Activated naive CD8-positive, alpha-beta T cell treated with anti-CD3 and anti-CD28 coated beads for 36 hours (primary cell): ENCODE measurements at regions not wholly inside any gene's neighbourhood (a gene's known extent, or its start where the extent isn't known, plus 50 kb on each side); places are given as distances from the start of the nearest gene placed in this dataset.
"Not testable (repeated sequence)": the region's sequence is repeated elsewhere in the genome, so short reads cannot be mapped to it uniquely, and the experiment has no call there.

Source experiments
- DNase-seq: peaks from one replicate; pipeline ENCODE4 v3.0.0; 2021
- H3K27ac Mint-ChIP-seq: one replicate; pipeline ENCODE4 v1.8.0; 2022; ENCODE audit warnings: mild to moderate bottlenecking, moderate library complexity, mixed read lengths
- H3K27me3 Mint-ChIP-seq: one replicate; pipeline ENCODE4 v1.8.0; 2022; ENCODE audit warnings: mild to moderate bottlenecking, mixed read lengths
- H3K36me3 Mint-ChIP-seq: one replicate; pipeline ENCODE4 v1.8.0; 2021; ENCODE audit warnings: mild to moderate bottlenecking, mixed read lengths
- H3K4me1 Mint-ChIP-seq: one replicate; pipeline ENCODE4 v1.8.0; 2021; ENCODE audit warnings: mixed read lengths
- H3K4me3 Mint-ChIP-seq: one replicate; pipeline ENCODE4 v1.8.0; 2022; ENCODE audit warnings: mild to moderate bottlenecking, moderate library complexity, mixed read lengths
- H3K9me3 Mint-ChIP-seq: one replicate; pipeline ENCODE4 v1.8.0; 2022; ENCODE audit warnings: mixed read lengths

DNA sequence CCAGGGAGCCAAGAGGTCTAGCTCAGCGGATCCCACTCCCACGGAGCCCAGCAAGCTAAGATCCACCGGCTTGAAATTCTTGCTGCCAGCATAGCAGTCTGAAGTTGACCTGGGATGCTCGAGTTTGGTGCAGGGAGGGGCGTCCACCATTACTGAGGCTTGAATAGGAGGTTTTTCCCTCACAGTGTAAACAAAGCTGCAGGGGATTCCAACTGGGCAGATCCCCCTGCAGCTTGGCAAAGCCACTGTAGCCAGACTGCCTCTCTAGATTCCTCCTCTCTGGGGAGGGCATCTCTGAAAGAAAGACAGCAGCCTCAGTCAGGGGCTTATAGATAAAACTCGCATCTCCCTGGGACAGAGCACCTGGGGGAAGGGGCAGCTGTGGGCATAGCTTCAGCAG is 118.8 kb upstream of the PRICKLE1 start:
- H3K27me3 Mint-ChIP-seq, H3K9me3 Mint-ChIP-seq, H3K4me3 Mint-ChIP-seq, DNase-seq, H3K36me3 Mint-ChIP-seq, H3K4me1 Mint-ChIP-seq, H3K27ac Mint-ChIP-seq: not testable (repeated sequence)

DNA sequence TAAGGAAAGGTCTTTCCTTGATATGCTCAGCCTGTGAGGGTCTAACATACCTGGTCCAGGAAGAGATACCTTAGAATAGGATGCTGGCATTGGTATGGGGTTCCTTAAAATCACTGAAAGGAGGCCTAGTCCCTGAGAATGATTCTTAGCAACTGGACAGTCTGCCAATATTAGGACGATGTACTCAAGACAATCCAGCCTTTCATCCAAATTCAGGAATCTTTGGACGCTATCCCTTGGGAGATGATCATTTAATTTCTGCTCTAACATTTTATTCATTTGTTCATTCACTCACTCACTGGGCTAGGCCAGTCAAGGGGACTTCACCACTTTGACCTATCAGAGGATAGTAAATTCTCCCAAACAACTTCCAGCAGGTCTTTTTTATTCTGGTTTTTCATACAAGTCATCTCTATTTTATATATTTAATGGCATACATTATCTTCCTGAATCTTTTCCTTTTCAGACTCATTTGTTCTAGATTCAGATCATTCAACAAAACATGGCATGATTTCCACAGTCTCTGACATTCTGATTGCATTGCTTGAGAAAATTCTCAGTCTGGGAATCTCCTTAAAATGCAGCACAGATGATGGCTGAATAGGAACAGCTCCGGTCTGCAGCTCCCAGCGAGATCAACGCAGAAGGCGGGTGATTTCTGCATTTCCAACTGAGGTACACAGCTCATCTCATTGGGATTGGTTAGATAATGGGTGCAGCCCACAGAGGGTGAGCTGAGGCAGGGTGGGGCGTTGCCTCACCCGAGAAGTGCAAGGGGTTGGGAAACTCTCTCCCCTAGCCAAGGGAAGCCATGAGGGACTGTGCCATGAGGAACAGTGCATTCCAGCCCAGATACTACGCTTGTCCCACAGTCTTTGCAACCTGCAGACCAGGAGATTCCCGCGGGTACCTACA is 118.0 kb upstream of the PRICKLE1 start:
- H3K9me3 Mint-ChIP-seq: peaks cover 5% of the 10 kb centered on the region
- no peak overlapping the region for H3K27ac Mint-ChIP-seq
- no peaks in the 10 kb centered on the region for H3K4me1 Mint-ChIP-seq
- no peak overlapping the region for H3K4me3 Mint-ChIP-seq
- no peak for DNase-seq
- no peaks in the 10 kb centered on the region for H3K27me3 Mint-ChIP-seq
- H3K36me3 Mint-ChIP-seq: no peaks in the 10 kb centered on the region

DNA sequence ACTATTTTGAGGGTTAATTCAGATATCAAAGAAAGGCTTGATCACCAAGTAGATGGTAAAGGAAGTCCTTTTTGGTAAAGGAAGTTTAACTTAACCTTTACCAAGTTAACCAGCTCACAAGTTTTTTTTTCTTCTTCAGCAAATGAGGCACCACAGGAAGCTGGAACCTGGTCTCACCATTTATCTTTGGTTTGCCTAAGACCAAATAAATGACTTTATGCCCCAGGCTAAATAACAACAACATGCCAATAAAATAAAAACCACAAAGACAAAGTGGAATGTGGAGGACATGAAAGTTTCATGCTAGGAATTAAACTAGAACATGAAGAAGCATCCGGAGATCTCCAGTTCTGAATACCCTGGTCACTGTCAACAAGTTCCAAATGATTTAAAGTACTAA is 116.8 kb upstream of the PRICKLE1 start:
- H3K36me3 Mint-ChIP-seq: no peaks in the 10 kb centered on the region
- H3K9me3 Mint-ChIP-seq: no peaks in the 10 kb centered on the region
- no peak overlapping the region for H3K4me3 Mint-ChIP-seq
- H3K27ac Mint-ChIP-seq: no peak overlapping the region
- H3K4me1 Mint-ChIP-seq: no peaks in the 10 kb centered on the region
- no peaks in the 10 kb centered on the region for H3K27me3 Mint-ChIP-seq
- no peak for DNase-seq

DNA sequence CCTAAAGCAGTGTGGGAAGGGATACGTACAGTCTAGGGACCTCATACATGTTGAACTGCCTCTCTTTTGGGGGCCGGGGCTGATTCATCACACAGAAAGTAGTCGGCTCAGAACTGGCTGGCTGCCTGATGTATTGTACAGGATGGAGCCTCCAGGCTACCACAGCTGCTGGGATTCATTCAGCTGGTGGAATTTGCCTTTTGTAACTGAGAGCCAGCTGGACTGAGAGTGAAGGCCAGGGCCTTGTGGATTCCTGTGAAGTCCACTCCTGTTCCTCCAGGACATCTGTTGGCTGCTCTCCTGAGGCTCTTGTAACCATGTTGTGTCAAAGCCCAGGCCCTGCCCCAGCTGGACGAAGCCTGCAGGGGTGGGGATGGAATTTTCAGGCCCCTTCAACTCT is 116.3 kb upstream of the PRICKLE1 start:
- no peaks in the 10 kb centered on the region for H3K36me3 Mint-ChIP-seq
- H3K4me1 Mint-ChIP-seq: no peaks in the 10 kb centered on the region
- no peaks in the 10 kb centered on the region for H3K9me3 Mint-ChIP-seq
- no peak for DNase-seq
- H3K27me3 Mint-ChIP-seq: no peaks in the 10 kb centered on the region
- no peak overlapping the region for H3K27ac Mint-ChIP-seq
- H3K4me3 Mint-ChIP-seq: no peak overlapping the region

DNA sequence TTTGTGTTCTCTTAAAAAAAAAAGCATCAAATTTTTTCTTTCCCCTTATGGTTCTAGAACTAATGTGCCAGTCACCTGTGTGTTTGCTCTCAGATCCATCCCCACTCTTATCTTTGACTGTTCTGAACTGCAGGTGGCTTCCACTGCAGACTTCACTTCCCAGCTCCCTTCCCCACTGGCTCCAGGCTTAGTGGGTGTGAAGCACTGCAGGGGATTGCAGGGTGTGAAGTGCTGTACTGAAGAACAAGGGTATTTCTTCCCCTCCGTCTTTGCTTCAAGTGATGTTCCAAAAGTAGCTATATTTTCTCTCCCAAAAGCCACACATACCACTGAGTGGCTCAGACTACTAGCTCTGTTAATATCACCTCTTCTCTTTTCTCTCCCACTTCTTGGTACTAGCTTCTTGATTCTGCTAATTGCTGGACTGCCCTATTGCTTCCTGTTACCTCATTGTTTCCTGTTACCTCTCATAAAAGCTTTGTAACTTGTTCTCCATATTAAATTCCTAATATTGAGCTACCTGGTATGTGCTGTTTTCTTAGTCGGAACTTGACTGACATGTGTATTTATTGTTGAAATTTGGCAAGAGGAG is 115.4 kb upstream of the PRICKLE1 start:
- no peaks in the 10 kb centered on the region for H3K9me3 Mint-ChIP-seq
- no peak overlapping the region for H3K27ac Mint-ChIP-seq
- H3K36me3 Mint-ChIP-seq: no peaks in the 10 kb centered on the region
- H3K4me3 Mint-ChIP-seq: no peak overlapping the region
- no peaks in the 10 kb centered on the region for H3K4me1 Mint-ChIP-seq
- H3K27me3 Mint-ChIP-seq: no peaks in the 10 kb centered on the region
- no peak for DNase-seq

DNA sequence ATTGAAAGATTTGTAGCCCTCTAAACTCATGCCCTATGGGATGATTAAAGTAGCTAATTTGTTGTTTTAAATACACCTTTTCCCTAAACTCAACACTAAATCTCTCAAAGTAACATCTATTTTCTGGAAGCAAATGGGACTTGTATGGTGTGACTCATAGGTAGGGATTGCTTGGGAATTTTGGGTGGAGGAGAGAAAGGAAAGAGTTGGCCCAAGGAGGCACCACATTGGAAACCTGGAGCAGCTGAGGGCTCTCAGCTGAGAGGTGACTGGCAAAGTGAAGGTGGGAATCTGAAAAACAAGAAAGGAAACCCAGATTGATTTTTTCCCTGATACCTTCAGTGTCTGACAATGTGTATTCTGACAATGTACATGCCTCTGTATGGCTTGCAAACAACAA is 114.8 kb upstream of the PRICKLE1 start:
- H3K4me1 Mint-ChIP-seq: no peaks in the 10 kb centered on the region
- H3K4me3 Mint-ChIP-seq: no peak overlapping the region
- no peaks in the 10 kb centered on the region for H3K36me3 Mint-ChIP-seq
- no peak for DNase-seq
- H3K27me3 Mint-ChIP-seq: no peaks in the 10 kb centered on the region
- H3K9me3 Mint-ChIP-seq: no peaks in the 10 kb centered on the region
- H3K27ac Mint-ChIP-seq: no peak overlapping the region

DNA sequence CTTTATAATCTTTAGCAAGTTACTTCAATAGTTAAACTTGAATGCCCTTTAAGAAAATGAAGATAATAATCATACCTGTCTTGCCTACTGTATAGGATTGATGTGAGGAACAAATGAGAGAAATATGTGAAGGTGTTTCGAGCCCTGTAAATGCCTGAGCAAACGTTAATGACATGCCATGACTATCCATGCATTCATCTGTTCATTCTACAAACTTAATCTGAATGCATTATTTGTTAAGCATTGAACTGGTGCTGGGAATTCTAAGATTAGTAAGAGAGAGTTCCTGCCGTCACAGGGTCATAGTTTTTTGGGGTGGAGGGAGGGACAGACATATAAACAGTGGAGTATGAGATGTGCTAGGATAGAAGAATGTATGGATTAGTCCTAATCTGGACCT is 111.5 kb upstream of the PRICKLE1 start:
- Mint-ChIP-seq H3K9me3 (no peaks in the 10 kb centered on the region), H3K36me3 (no peaks in the 10 kb centered on the region), H3K27me3 (no peaks in the 10 kb centered on the region), H3K4me1 (no peaks in the 10 kb centered on the region), H3K27ac (no peak overlapping the region), H3K4me3 (no peak overlapping the region)
- DNase-seq: no peak

DNA sequence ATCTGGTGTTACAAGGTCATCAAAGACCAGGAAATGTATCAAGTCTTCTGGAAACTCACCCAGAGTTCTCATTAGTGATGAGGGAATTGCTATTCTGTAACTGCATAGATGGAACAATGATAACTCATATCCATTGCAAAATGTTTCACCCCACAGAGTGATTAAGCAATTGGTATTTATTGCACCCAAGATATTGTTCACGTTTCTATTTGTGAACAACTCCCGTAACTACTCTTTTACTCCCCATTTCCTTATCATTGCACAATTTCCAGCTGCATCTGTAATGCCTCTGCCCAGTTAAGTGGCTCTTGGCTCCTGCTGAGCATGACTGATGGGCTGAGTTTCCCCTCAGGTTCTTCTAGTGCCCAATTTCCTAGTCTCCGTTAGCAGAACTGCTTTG is 108.7 kb upstream of the PRICKLE1 start:
- peaks cover 1% of the 10 kb centered on the region for H3K9me3 Mint-ChIP-seq
- no peaks in the 10 kb centered on the region for H3K27me3 Mint-ChIP-seq
- no peaks in the 10 kb centered on the region for H3K4me1 Mint-ChIP-seq
- H3K36me3 Mint-ChIP-seq: no peaks in the 10 kb centered on the region
- H3K27ac Mint-ChIP-seq: no peak overlapping the region
- no peak overlapping the region for H3K4me3 Mint-ChIP-seq
- DNase-seq: no peak

DNA sequence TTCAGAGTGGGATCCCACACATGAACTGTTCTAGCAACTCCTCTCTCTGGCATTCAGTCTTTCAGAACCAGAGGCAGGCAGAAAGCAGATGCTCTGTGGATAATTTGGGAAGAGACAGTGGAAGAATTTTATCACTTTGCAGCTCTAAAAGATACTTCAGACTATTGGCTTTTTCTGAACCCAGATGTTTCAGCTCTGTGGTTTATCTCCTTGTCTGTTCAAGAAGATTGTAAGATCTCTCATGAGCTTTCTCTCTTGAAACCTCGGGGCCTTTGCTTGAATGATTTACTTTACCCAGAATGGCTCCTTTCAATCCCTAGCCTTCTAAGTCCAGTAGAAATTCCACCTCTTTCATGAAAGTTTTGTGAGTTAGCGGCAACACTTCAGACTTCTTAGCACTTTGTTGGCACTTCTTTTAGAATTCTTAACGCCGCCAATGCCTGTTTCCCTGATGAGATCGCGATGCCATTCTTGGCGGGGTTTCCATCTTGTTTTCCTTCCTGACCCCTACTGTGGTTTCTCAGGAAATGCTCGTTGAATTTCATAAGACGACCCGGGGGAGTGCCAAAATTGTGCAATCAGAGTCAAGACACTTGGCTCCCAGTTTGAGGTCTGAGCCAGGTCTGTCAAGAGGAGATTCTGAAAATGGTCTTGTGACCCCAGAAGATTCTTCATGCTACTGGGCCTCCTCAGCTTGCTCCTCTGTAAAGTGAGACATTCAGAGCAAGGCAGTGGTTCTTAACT is 107.0 kb upstream of the PRICKLE1 start:
- no peaks in the 10 kb centered on the region for H3K36me3 Mint-ChIP-seq
- no peaks in the 10 kb centered on the region for H3K27me3 Mint-ChIP-seq
- DNase-seq: no peak
- no peaks in the 10 kb centered on the region for H3K4me1 Mint-ChIP-seq
- peaks cover 1% of the 10 kb centered on the region for H3K9me3 Mint-ChIP-seq
- H3K4me3 Mint-ChIP-seq: no peak overlapping the region
- no peak overlapping the region for H3K27ac Mint-ChIP-seq

DNA sequence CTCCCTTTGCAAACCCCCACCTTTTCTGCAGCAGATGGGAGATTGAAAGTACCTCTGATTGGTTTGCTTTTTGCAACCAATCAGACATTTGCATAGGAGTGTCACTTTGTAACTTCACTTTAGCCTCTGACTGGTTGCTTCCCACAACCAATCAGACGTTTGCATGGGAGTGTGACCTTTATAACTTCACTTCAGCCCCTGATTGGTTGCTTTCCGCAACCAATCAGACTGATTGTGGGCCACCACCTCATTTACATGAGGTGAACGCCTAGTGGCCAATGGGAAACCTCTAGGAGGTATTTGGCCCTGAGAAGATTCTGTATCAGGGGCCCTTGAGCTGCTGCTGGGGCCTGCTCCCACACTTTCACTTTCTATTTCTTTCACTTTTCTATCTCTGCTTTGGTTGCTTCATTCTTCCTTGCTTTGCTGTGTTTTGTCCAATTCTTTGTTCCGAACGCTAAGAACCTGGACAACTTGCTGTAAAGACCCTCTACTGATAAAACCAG is 106.0 kb upstream of the PRICKLE1 start:
- no peaks in the 10 kb centered on the region for H3K27me3 Mint-ChIP-seq
- H3K27ac Mint-ChIP-seq: no peak overlapping the region
- no peaks in the 10 kb centered on the region for H3K36me3 Mint-ChIP-seq
- no peak overlapping the region for H3K4me3 Mint-ChIP-seq
- H3K9me3 Mint-ChIP-seq: peaks cover 5% of the 10 kb centered on the region
- no peak for DNase-seq
- H3K4me1 Mint-ChIP-seq: no peaks in the 10 kb centered on the region

DNA sequence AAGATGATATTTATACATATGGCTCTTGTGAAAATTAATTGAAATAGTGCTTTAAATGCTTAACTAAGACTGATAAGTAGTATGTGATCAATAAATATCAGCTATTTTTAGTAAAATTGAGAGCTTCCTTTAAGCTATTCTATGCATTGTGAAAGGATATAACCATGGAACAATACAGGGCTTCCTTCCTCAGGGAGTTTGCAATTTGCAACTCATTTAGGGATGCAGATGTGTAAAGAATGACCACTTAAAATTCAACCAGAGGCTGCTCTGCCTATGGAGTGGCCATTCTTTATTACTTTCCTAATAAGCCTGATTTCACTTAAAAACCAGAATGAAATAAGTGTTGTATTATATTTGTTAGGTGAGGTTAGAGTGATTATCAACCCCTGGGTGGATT is 103.2 kb upstream of the PRICKLE1 start:
- H3K27ac Mint-ChIP-seq: no peak overlapping the region
- peaks cover 7% of the 10 kb centered on the region for H3K9me3 Mint-ChIP-seq
- no peak for DNase-seq
- H3K36me3 Mint-ChIP-seq: no peaks in the 10 kb centered on the region
- no peak overlapping the region for H3K4me3 Mint-ChIP-seq
- H3K4me1 Mint-ChIP-seq: no peaks in the 10 kb centered on the region
- no peaks in the 10 kb centered on the region for H3K27me3 Mint-ChIP-seq

DNA sequence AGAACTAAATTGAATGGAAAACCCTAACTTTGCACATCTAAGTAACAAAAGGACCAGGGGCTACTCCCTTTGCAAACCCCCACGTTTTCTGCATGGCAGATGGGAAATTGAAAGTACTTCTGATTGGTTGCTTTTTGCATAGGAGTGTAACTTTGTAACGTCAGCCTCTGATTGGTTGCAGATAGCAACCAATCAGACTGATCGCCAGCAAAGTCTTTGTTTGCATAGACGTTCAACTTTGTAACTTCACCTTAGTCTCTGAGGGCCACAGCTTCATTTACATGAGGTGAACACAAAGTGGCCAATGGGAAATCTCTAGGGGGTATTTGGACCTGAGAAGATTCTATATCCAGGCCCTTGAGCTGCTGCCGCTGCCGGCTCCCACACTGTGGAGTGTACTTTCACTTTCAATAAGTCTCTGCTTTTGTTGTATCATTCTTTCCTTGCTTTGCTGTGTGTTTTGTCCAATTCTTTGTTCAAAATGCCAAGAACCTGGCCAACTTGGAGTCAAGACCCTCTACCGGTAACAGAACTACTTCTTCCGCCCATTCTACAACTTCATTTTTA is 102.5 kb upstream of the PRICKLE1 start:
- Mint-ChIP-seq H3K27me3 (no peaks in the 10 kb centered on the region), H3K4me1 (no peaks in the 10 kb centered on the region), H3K4me3 (no peak overlapping the region), H3K9me3 (peaks cover 7% of the 10 kb centered on the region), H3K36me3 (no peaks in the 10 kb centered on the region), H3K27ac (no peak overlapping the region)
- no peak for DNase-seq

DNA sequence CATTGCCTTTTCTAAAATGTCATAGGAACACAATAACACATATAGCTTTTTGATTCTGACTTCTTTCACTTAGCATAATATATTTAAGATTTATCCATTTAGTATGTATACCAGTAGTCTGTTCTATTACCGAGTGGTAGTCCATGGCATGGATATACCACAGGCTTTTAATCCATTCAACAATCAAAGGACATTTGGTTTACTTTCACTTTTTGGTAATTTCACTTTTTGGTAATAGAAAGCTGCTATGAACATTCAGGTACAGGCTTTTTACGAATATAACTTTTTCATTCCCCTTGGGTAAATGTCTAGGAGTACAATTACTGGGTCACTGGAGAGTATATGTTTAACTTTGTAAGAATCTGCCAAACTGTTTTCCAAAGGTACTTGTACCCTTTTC is 100.7 kb upstream of the PRICKLE1 start:
- no peak for DNase-seq
- Mint-ChIP-seq H3K9me3 (peaks cover 6% of the 10 kb centered on the region), H3K27ac (no peak overlapping the region), H3K27me3 (no peaks in the 10 kb centered on the region), H3K36me3 (no peaks in the 10 kb centered on the region), H3K4me3 (no peak overlapping the region), H3K4me1 (no peaks in the 10 kb centered on the region)

DNA sequence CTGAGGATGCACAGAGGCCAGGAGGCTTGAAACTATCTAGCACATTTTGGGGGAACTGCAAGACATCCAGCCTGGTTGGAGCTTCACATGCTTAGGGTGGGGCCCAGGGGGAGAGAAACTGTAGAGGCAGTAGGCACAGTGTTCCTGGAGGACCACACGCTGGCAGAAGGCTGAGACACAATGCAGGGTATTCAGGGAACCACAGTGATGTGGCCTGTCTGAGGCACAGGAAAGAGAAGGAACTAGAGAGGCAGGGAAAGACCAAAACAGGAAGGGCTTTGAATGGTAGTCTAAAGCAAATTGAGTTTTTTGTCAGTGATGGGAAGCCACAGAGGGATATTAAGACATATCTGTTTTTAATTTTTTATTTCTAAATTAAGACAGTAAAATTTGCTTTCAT is 100.2 kb upstream of the PRICKLE1 start:
- H3K36me3 Mint-ChIP-seq: no peaks in the 10 kb centered on the region
- H3K27me3 Mint-ChIP-seq: no peaks in the 10 kb centered on the region
- H3K4me1 Mint-ChIP-seq: no peaks in the 10 kb centered on the region
- peaks cover 6% of the 10 kb centered on the region for H3K9me3 Mint-ChIP-seq
- no peak overlapping the region for H3K27ac Mint-ChIP-seq
- no peak for DNase-seq
- H3K4me3 Mint-ChIP-seq: no peak overlapping the region

DNA sequence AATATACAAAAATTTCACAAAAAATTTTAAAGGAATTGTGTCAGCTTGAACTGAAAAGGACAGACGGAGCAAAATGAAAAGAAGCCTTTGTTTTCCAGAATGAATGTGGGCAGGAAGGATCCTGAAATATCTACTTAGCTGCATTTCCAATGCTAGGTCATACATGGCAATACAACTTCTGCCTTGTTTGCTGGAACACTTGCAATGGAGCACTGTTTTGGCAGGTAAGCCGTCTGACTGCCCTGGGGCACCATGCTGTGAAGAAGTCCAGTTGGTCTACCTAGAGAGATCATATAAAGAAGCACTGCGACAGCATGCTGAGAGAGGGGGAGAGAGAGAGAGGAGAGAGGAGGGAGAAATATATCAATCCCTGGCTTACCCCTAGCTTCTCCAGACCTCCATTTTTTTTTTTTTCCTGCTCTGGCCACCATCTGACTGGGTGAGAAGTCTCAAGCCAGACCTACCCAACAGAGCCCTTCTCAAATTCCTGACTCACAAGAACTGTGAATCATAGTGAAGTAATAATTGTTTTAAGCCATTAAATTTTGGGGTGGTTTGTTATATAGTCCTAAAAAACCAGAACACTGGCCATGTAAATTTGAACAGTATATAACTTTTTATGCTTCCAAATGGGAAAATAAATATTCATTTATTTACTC is 97.1 kb upstream of the PRICKLE1 start:
- peaks cover 6% of the 10 kb centered on the region for H3K9me3 Mint-ChIP-seq
- no peak overlapping the region for H3K4me3 Mint-ChIP-seq
- DNase-seq: no peak
- no peaks in the 10 kb centered on the region for H3K27me3 Mint-ChIP-seq
- no peaks in the 10 kb centered on the region for H3K36me3 Mint-ChIP-seq
- no peaks in the 10 kb centered on the region for H3K4me1 Mint-ChIP-seq
- no peak overlapping the region for H3K27ac Mint-ChIP-seq
